ENCODE measurements at regions not wholly inside any gene's neighbourhood (a gene's known extent, or its start where the extent isn't known, plus 50 kb on each side); places are given as distances from the start of the nearest gene placed in this dataset.

- DNase-seq (ENCODE audit: low spot score): no peak
Observed at GRCh38 chr5:175035882-175036533, 311.6 kb downstream of the MSX2 start.

- no peak for DNase-seq (ENCODE audit: low spot score)
Observed at GRCh38 chr5:175034924-175035323, 310.5 kb downstream of the MSX2 start.

GRCh38 chr5:175032741-175033151, 308.4 kb downstream of the MSX2 start:
- DNase-seq (ENCODE audit: low spot score): no peak

- DNase-seq (ENCODE audit: low spot score): no peak
Observed at GRCh38 chr5:175032013-175032412, 307.6 kb downstream of the MSX2 start.

- no peak for DNase-seq (ENCODE audit: low spot score)
Observed at GRCh38 chr5:175027390-175027789, 303.0 kb downstream of the MSX2 start.

- no peak for DNase-seq (ENCODE audit: low spot score)
Observed at GRCh38 chr5:175025077-175025476, 300.7 kb downstream of the MSX2 start.

GRCh38 chr5:175021841-175022625, 297.7 kb downstream of the MSX2 start:
- DNase-seq (ENCODE audit: low spot score): no peak

- DNase-seq (ENCODE audit: low spot score): no peak
Observed at GRCh38 chr5:175021321-175021720, 296.9 kb downstream of the MSX2 start.

- DNase-seq (ENCODE audit: low spot score): no peak
Observed at GRCh38 chr5:175015028-175015685, 290.8 kb downstream of the MSX2 start.

- DNase-seq (ENCODE audit: low spot score): no peak
Observed at GRCh38 chr5:175013251-175013650, 288.9 kb downstream of the MSX2 start.

- DNase-seq (ENCODE audit: low spot score): no peak
Observed at GRCh38 chr5:175012267-175012666, 287.9 kb downstream of the MSX2 start.

GRCh38 chr5:175003531-175003930, 279.1 kb downstream of the MSX2 start:
- no peak for DNase-seq (ENCODE audit: low spot score)

- no peak for DNase-seq (ENCODE audit: low spot score)
Observed at GRCh38 chr5:175001876-175002645, 277.7 kb downstream of the MSX2 start.

- no peak for DNase-seq (ENCODE audit: low spot score)
Observed at GRCh38 chr5:175001311-175001710, 276.9 kb downstream of the MSX2 start.

GRCh38 chr5:174999581-174999980, 275.2 kb downstream of the MSX2 start:
- DNase-seq (ENCODE audit: low spot score): no peak

GRCh38 chr5:174998131-174998730, 273.8 kb downstream of the MSX2 start:
- DNase-seq (ENCODE audit: low spot score): no peak

GRCh38 chr5:174997688-174998087, 273.3 kb downstream of the MSX2 start:
- DNase-seq (ENCODE audit: low spot score): no peak

GRCh38 chr5:174996941-174997340, 272.6 kb downstream of the MSX2 start:
- no peak for DNase-seq (ENCODE audit: low spot score)

GRCh38 chr5:174995827-174996226, 271.4 kb downstream of the MSX2 start:
- DNase-seq (ENCODE audit: low spot score): no peak

- DNase-seq (ENCODE audit: low spot score): no peak
Observed at GRCh38 chr5:174991847-174992246, 267.5 kb downstream of the MSX2 start.

- DNase-seq (ENCODE audit: low spot score): no peak
Observed at GRCh38 chr5:174990909-174991308, 266.5 kb downstream of the MSX2 start.
